HUES64 (cell line): ENCODE measurements at regions not wholly inside any gene's neighbourhood (a gene's known extent, or its start where the extent isn't known, plus 50 kb on each side); places are given as distances from the start of the nearest gene placed in this dataset.

Experiments
- H3K27ac ChIP-seq: 2 replicates; pipeline ENCODE4 v1.7.0; 2013; ENCODE audit warnings: low read depth, low read length, inconsistent platforms
- H3K27me3 ChIP-seq: 2 replicates; pipeline ENCODE4 v1.6.1; 2013; ENCODE audit warnings: mild to moderate bottlenecking, low read length; ENCODE audit not compliant: insufficient read depth
- H3K36me3 ChIP-seq: 2 replicates; pipeline ENCODE4 v1.6.1; 2013; ENCODE audit warnings: mild to moderate bottlenecking, low read length; ENCODE audit not compliant: insufficient read depth
- H3K4me1 ChIP-seq: 2 replicates; pipeline ENCODE4 v1.6.1; 2013; ENCODE audit warnings: mild to moderate bottlenecking, low read length, moderate library complexity; ENCODE audit not compliant: insufficient read depth
- H3K4me3 ChIP-seq: 2 replicates; pipeline ENCODE4 v1.5.1; 2013; ENCODE audit warnings: mild to moderate bottlenecking, low read length, moderate library complexity
- H3K9ac ChIP-seq: 2 replicates; pipeline ENCODE4 v1.6.1; 2013; ENCODE audit warnings: mild to moderate bottlenecking, low read depth, low read length
- H3K9me3 ChIP-seq: 2 replicates; pipeline ENCODE4 v1.6.1; 2013; ENCODE audit warnings: low read depth, low read length; ENCODE audit not compliant: insufficient read depth
- WGBS: fragments of 150-250, 120-280 bp; methylation state at CpG from one replicate; pipeline ENCODE4 v1.1.7; 2013; ENCODE audit warnings: missing lambda C conversion rate; 5-methylcytosine and 5-hydroxymethylcytosine counted together

- Histone ChIP-seq H3K9me3 (no peaks in the 10 kb centered on the region), H3K27ac (no peak overlapping the region), H3K27me3 (no peaks in the 10 kb centered on the region), H3K9ac (no peak overlapping the region), H3K4me3 (no peak overlapping the region), H3K4me1 (peaks cover 9% of the 10 kb centered on the region; the same call in 1 of the 2 replicates), H3K36me3 (no peaks in the 10 kb centered on the region)
- WGBS = 100% methylated on average over 1 of the region's 2 CpGs
Measured at GRCh38 chr9:27703216-27703980, 130.1 kb upstream of the C9orf72 start.

- 92% methylated on average over 2 of the region's 2 CpGs for WGBS
- Histone ChIP-seq H3K36me3 (no peaks in the 10 kb centered on the region), H3K9ac (no peak overlapping the region), H3K4me3 (no peak overlapping the region), H3K27me3 (no peaks in the 10 kb centered on the region), H3K4me1 (no peaks in the 10 kb centered on the region), H3K9me3 (peaks cover 4% of the 10 kb centered on the region; the same call in 1 of the 2 replicates), H3K27ac (no peak overlapping the region)
Measured at GRCh38 chr9:27711241-27711640, 138.0 kb upstream of the C9orf72 start.

- WGBS = 93% methylated on average over 7 of the region's 7 CpGs
- H3K4me1 ChIP-seq = no peaks in the 10 kb centered on the region
- no peaks in the 10 kb centered on the region for H3K27me3 ChIP-seq
- H3K36me3 ChIP-seq = no peaks in the 10 kb centered on the region
- H3K27ac ChIP-seq = no peak overlapping the region
- H3K4me3 ChIP-seq = no peak overlapping the region
- no peak overlapping the region for H3K9ac ChIP-seq
- H3K9me3 ChIP-seq = peaks cover 4% of the 10 kb centered on the region; the same call in 1 of the 2 replicates
Measured at GRCh38 chr9:27712806-27713205, 139.5 kb upstream of the C9orf72 start.

- Histone ChIP-seq H3K36me3 (no peaks in the 10 kb centered on the region), H3K27ac (no peak overlapping the region), H3K27me3 (no peaks in the 10 kb centered on the region), H3K9ac (no peak overlapping the region), H3K4me1 (no peaks in the 10 kb centered on the region), H3K9me3 (peaks cover 4% of the 10 kb centered on the region; the same call in 1 of the 2 replicates), H3K4me3 (no peak overlapping the region)
- 92% methylated on average over 1 of the region's 1 CpG for WGBS
Measured at GRCh38 chr9:27714388-27714787, 141.1 kb upstream of the C9orf72 start.

- no peak overlapping the region for H3K4me3 ChIP-seq
- 85% methylated on average over 2 of the region's 2 CpGs for WGBS
- H3K36me3 ChIP-seq = no peaks in the 10 kb centered on the region
- H3K9me3 ChIP-seq = no peaks in the 10 kb centered on the region
- 0 out of 2 replicates have a peak, but pooled peaks cover 4% of the 10 kb centered on the region for H3K4me1 ChIP-seq
- no peaks in the 10 kb centered on the region for H3K27me3 ChIP-seq
- H3K27ac ChIP-seq = no peak overlapping the region
- no peak overlapping the region for H3K9ac ChIP-seq
Measured at GRCh38 chr9:27715651-27716050, 142.4 kb upstream of the C9orf72 start.

GRCh38 chr9:27717991-27718390, 144.7 kb upstream of the C9orf72 start:
- Histone ChIP-seq H3K9ac (no peak overlapping the region), H3K9me3 (no peaks in the 10 kb centered on the region), H3K4me3 (no peak overlapping the region), H3K4me1 (peaks cover 17% of the 10 kb centered on the region; the same call in 1 of the 2 replicates), H3K27ac (no peak overlapping the region), H3K36me3 (no peaks in the 10 kb centered on the region), H3K27me3 (no peaks in the 10 kb centered on the region)
- 95% methylated on average over 2 of the region's 2 CpGs for WGBS

GRCh38 chr9:27719711-27720110, 146.4 kb upstream of the C9orf72 start:
- Histone ChIP-seq H3K27me3 (no peaks in the 10 kb centered on the region), H3K4me3 (no peak overlapping the region), H3K27ac (no peak overlapping the region), H3K9me3 (no peaks in the 10 kb centered on the region), H3K4me1 (peaks cover 25% of the 10 kb centered on the region; the same call in 1 of the 2 replicates), H3K36me3 (no peaks in the 10 kb centered on the region), H3K9ac (no peak overlapping the region)
- WGBS = 100% methylated on average over 2 of the region's 2 CpGs

GRCh38 chr9:27722866-27723265, 149.6 kb upstream of the C9orf72 start:
- H3K36me3 ChIP-seq = no peaks in the 10 kb centered on the region
- H3K27me3 ChIP-seq = no peaks in the 10 kb centered on the region

GRCh38 chr9:27726244-27727081, 153.2 kb upstream of the C9orf72 start:
- H3K9me3 ChIP-seq = no peaks in the 10 kb centered on the region
- 8% methylated on average over 4 of the region's 4 CpGs for WGBS

More at GRCh38 chr9:27722866-27723265, 149.6 kb upstream of the C9orf72 start:
- H3K9me3 ChIP-seq = no peaks in the 10 kb centered on the region
- no peak overlapping the region for H3K27ac ChIP-seq
- no peak overlapping the region for H3K9ac ChIP-seq
- H3K4me1 ChIP-seq = peaks cover 38% of the 10 kb centered on the region
- no peak overlapping the region for H3K4me3 ChIP-seq

GRCh38 chr9:27732494-27732893, 159.2 kb upstream of the C9orf72 start:
- peaks cover 6% of the 10 kb centered on the region; the same call in 1 of the 2 replicates for H3K9me3 ChIP-seq

More at GRCh38 chr9:27726244-27727081, 153.2 kb upstream of the C9orf72 start:
- no peak overlapping the region for H3K27ac ChIP-seq
- no peak overlapping the region for H3K9ac ChIP-seq
- H3K4me1 ChIP-seq = peaks cover 26% of the 10 kb centered on the region
- no peak overlapping the region for H3K4me3 ChIP-seq
- H3K27me3 ChIP-seq = no peaks in the 10 kb centered on the region
- no peaks in the 10 kb centered on the region for H3K36me3 ChIP-seq

GRCh38 chr9:27743490-27743889, 170.2 kb upstream of the C9orf72 start:
- WGBS = 96% methylated on average over 1 of the region's 1 CpG
- Histone ChIP-seq H3K9ac (no peak overlapping the region), H3K4me3 (no peak overlapping the region), H3K27me3 (no peaks in the 10 kb centered on the region), H3K4me1 (peaks cover 13% of the 10 kb centered on the region), H3K9me3 (peaks cover 8% of the 10 kb centered on the region), H3K27ac (no peak overlapping the region), H3K36me3 (no peaks in the 10 kb centered on the region)

More at GRCh38 chr9:27732494-27732893, 159.2 kb upstream of the C9orf72 start:
- Histone ChIP-seq H3K27ac (no peak overlapping the region), H3K27me3 (no peaks in the 10 kb centered on the region), H3K4me1 (no peaks in the 10 kb centered on the region), H3K4me3 (no peak overlapping the region), H3K9ac (no peak overlapping the region), H3K36me3 (no peaks in the 10 kb centered on the region)
- WGBS = 95% methylated on average over 1 of the region's 1 CpG
